Small intestine (tissue), 7 donors: ENCODE measurements at regions not wholly inside any gene's neighbourhood (a gene's known extent, or its start where the extent isn't known, plus 50 kb on each side); places are given as distances from the start of the nearest gene placed in this dataset.
"Not testable (repeated sequence)": the region's sequence is repeated elsewhere in the genome, so short reads cannot be mapped to it uniquely, and the experiment has no call there.

Experiments used
- DNase-seq, 2 donors: peaks; one replicate each; pipeline versions ENCODE4 v3.0.0 to v3.0.0-alpha.2; 2013
- FAIRE-seq: peaks from 2 replicates; lab custom pipeline; 2012; peaks lifted over from hg19 to GRCh38; lab: Jason Lieb, UNC
- H3K27ac ChIP-seq, 3 donors: one replicate each; pipeline ENCODE4 v1.5.1; 2013; ENCODE audit warnings: low read length in 2 of 3, mild to moderate bottlenecking in 2 of 3, control low read depth in 1 of 3, inconsistent platforms in 1 of 3, low read depth in 1 of 3, moderate library complexity in 1 of 3
- H3K27me3 ChIP-seq, 3 donors: one replicate each; pipeline ENCODE4 v1.6.1; 2013; ENCODE audit warnings: low read length in 3 of 3, inconsistent platforms in 1 of 3; ENCODE audit not compliant: control insufficient read depth in 3 of 3, insufficient read depth in 3 of 3
- H3K36me3 ChIP-seq, 3 donors: one replicate each; pipeline ENCODE4 v1.6.1; 2013; ENCODE audit warnings: low read length in 3 of 3, inconsistent platforms in 1 of 3, low read depth in 1 of 3, mild to moderate bottlenecking in 1 of 3, moderate library complexity in 1 of 3; ENCODE audit not compliant: control insufficient read depth in 3 of 3, insufficient read depth in 2 of 3
- H3K4me1 ChIP-seq, 3 donors: one replicate each; pipeline ENCODE4 v1.6.1; 2013; ENCODE audit warnings: low read length in 2 of 3, inconsistent platforms in 1 of 3, low read depth in 1 of 3, mild to moderate bottlenecking in 1 of 3, moderate library complexity in 1 of 3; ENCODE audit not compliant: control insufficient read depth in 3 of 3, insufficient read depth in 2 of 3
- H3K4me3 ChIP-seq, 3 donors: one replicate each; pipeline ENCODE4 v1.5.1; 2013; ENCODE audit warnings: low read length in 3 of 3, control low read depth in 1 of 3, inconsistent platforms in 1 of 3, low read depth in 1 of 3, mild to moderate bottlenecking in 1 of 3, moderate library complexity in 1 of 3
- H3K9me3 ChIP-seq, 2 donors: one replicate each; pipeline ENCODE4 v1.6.1; 2013; ENCODE audit warnings: low read depth in 1 of 2, low read length in 1 of 2; ENCODE audit not compliant: control insufficient read depth in 2 of 2, insufficient read depth in 1 of 2
- WGBS, 3 donors: extraction: QIAGEN DNeasy Blood & Tissue Kit; methylation state at CpG; one replicate each; pipeline ENCODE4 v1.1.7; 2013; 5-methylcytosine and 5-hydroxymethylcytosine counted together
- donor health status: healthy with polysubstance abuse.
- donor health status: control.
- donor health status: control.
- donor health status: Bipolar disorder and iron deficiency.
- donor health status: healthy.

DNA sequence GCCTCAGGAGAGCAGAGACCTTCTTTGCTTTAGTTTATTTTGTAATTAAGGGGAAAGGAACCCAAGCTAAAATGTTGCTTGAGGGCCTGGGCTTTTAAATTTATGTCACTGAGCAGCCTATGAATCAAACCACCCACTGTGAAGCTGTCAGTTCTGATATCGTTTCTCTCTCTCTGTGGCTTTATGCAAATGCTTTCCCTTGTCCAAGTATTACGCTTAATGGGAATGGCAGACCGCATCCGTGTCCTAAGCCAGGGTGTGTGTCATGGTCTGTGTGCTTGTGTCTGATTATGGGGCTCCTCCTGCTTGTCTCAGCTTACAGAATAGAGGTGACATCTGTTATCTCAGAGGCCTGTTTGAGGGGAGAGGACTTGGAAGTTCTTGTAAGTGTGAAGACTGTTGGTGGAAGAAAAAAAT is 82.4 kb downstream of the EBLN2 start:
- Histone ChIP-seq H3K36me3 (no peaks in the 10 kb centered on the region), H3K27ac (no peak overlapping the region), H3K9me3 (no peaks in the 10 kb centered on the region), H3K27me3 (no peaks in the 10 kb centered on the region), H3K4me1 (no peaks in the 10 kb centered on the region), H3K4me3 (no peak overlapping the region)
- FAIRE-seq (no peak), DNase-seq (no peak)
- WGBS, 3 donors: 50 to 54% (median 53%) methylated on average over 4 of the region's 4 CpGs

DNA sequence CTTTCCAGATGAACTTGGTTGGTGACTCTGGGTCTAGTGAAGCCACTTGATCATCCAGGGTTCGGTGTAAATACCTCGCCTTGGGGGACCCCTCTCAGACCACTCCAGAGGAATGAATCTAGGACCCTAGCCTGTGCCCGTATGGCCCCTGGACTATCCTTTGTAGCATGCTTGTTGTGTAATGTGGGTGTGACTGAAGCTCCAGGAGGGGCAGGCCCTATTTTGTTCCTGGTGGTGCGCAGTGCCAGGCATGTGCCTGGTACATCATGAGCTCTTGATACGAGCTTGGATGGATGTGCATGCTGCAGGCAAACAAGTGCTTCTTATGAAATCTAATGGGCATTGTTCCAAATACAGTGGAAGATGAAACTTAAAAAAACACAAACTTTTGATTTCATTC is 82.8 kb downstream of the EBLN2 start:
- FAIRE-seq (no peak), DNase-seq (no peak)
- Histone ChIP-seq H3K4me3 (no peak overlapping the region), H3K4me1 (no peaks in the 10 kb centered on the region), H3K36me3 (no peaks in the 10 kb centered on the region), H3K27me3 (no peaks in the 10 kb centered on the region), H3K27ac (no peak overlapping the region), H3K9me3 (no peaks in the 10 kb centered on the region)
- WGBS, 3 donors: 83 to 89% (median 87%) methylated on average over 5 of the region's 5 CpGs

DNA sequence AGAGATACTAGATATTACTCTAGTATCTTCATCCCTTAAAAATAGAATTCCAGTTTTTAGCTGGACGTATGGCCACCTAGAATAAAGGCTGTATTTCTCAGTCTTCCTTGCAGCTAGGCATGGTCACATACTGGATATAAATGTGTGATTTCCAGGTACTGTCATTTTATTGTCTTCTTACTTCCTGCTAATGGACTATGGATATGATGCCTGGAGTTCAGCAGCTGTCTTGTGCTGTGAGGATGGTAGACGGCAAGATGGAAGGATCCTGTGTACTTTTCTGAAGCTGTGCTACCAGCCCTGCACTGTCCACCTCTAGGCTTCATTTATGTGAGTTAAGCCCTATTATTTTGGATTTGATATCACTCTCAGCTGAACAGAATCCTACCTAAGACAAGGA is 83.4 kb downstream of the EBLN2 start:
- 85 to 96% (median 92%) methylated on average over 2 of the region's 2 CpGs for WGBS, 3 donors
- Histone ChIP-seq H3K9me3 (no peaks in the 10 kb centered on the region), H3K27ac (no peak overlapping the region), H3K27me3 (no peaks in the 10 kb centered on the region), H3K36me3 (no peaks in the 10 kb centered on the region), H3K4me1 (no peaks in the 10 kb centered on the region), H3K4me3 (no peak overlapping the region)
- FAIRE-seq: no peak
- DNase-seq: no peak

DNA sequence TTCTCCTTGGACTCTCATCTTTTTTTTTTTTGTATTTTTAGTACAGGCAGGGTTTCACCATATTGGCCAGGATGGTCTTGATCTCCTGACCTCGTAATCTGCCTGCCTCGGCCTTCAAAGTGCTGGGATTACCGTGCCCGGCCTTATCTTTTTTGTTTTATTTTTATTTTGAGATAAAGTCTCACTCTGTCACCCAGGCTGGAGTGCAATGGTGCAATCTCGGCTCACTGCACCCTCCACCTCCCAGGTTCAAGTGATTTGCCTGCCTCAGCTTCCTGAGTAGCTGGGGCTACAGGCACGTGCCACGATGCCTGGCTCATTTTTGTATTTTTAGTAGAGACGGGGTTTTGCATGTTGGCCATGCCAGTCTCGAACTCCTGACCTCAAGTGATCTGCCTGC is 86.0 kb downstream of the EBLN2 start:
- not testable (repeated sequence) for H3K9me3 ChIP-seq, H3K27ac ChIP-seq, H3K4me3 ChIP-seq, H3K4me1 ChIP-seq, H3K27me3 ChIP-seq, FAIRE-seq, H3K36me3 ChIP-seq, DNase-seq
- 21 to 55% (median 34%) methylated on average over 9 of the region's 9 CpGs for WGBS, 3 donors

DNA sequence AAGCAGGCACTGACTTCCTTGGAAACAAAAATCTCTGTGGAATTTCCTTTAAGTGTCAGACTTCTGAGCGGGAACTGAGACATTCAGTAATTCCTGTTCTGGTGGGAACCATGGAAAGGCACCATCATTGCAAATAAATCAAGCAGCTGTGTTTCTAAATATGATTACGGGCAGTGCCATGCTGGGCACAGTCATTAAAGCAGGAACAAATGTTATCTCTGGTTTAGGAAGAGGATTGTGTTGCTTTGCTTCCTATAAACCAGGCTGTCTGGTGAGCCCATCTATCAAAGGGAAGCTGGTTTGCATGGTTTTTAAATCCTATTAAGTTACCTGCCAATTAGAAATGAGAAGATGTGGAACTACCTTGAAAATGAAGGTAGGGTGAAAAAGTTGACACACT is 86.7 kb downstream of the EBLN2 start:
- Histone ChIP-seq H3K36me3 (no peaks in the 10 kb centered on the region), H3K27ac (no peak overlapping the region), H3K27me3 (no peaks in the 10 kb centered on the region), H3K9me3 (no peaks in the 10 kb centered on the region), H3K4me1 (no peaks in the 10 kb centered on the region), H3K4me3 (no peak overlapping the region)
- no peak for FAIRE-seq
- 58 to 74% (median 61%) methylated on average over 2 of the region's 2 CpGs for WGBS, 3 donors
- no peak for DNase-seq

DNA sequence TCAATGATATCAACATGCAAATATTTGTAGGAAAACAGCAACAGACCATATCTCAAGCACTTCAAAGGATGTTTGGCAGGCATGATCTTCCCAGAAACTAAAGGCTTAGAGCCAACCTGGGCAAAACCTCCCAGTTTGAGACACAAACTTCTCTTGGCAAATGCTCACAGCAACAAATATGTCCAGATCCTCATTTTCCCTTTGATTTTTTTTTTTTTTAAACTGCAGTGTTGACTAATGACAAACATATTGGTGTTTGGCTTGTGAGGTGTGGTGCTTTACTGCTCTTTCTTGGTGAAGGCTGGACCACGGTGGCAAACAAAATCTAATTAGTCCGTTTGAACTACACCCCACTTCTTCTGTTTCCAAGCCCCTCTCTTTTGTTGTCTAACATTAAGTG is 87.2 kb downstream of the EBLN2 start:
- no peak overlapping the region for H3K27ac ChIP-seq
- WGBS, 3 donors: 9 to 28% (median 17%) methylated on average over 2 of the region's 2 CpGs
- DNase-seq: no peak

DNA sequence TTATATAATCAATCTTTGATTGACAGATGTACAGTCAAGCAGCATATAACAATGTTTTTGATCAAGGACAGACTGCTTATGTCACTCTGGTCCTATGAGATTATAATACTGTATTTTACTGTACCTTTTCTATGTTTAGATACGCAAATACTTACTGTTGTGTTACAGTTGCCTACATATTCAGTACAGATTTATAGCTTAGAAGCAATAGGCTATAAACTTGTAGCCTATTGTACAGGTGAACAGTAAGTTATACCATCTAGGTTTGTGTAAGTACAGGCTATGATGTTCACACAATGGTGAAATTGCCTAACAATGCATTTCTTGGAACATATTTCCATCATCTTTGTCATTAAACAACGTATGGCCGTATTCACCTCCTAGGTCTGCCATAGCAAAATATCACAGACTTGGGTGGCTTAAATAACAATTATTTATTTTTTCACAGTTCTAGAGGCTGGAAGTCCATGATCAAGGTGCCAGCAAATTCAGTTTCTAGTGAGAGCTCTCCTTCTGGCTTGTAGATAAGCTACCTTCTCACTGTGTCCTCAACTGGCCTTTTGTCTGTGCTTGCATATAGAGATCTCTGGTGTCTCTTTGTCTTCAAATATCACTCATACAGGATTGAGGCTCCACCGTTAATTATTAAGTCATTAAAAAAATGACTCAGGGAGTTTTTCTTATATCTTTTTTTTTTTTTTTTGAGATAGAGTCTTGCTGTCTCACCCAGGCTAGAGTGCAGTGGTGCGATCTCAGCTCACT is 89.1 kb downstream of the EBLN2 start:
- FAIRE-seq (no peak), DNase-seq (no peak)
- 79 to 88% (median 85%) methylated on average over 5 of the region's 5 CpGs for WGBS, 3 donors
- no peak overlapping the region for H3K27ac ChIP-seq
- H3K4me3 ChIP-seq: no peak overlapping the region
- H3K27me3 ChIP-seq: no peaks in the 10 kb centered on the region
- no peaks in the 10 kb centered on the region for H3K9me3 ChIP-seq
- H3K36me3 ChIP-seq: no peaks in the 10 kb centered on the region
- no peaks in the 10 kb centered on the region for H3K4me1 ChIP-seq

More for the DNA sequence above, 87.2 kb downstream of the EBLN2 start:
- no peaks in the 10 kb centered on the region for H3K27me3 ChIP-seq
- no peak overlapping the region for H3K4me3 ChIP-seq
- no peaks in the 10 kb centered on the region for H3K4me1 ChIP-seq
- FAIRE-seq: no peak
- H3K36me3 ChIP-seq: no peaks in the 10 kb centered on the region
- H3K9me3 ChIP-seq: no peaks in the 10 kb centered on the region

DNA sequence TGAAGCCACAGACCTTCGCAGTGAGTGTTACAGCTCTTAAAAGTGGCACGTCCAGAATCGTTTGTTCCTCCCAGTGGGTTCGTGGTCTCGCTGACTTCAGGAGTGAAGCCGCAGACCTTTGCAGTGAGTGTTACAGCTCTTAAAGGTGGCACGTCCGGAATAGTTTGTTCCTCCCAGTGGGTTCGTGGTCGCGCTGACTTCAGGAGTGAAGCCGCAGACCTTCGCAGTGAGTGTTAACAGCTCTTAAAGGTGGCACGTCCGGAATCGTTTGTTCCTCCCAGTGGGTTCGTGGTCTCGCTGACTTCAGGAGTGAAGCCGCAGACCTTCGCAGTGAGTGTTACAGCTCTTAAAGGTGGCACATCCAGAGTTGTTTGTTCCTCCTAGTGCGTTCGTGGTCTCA is 91.1 kb downstream of the EBLN2 start:
- not testable (repeated sequence) for H3K4me3 ChIP-seq, FAIRE-seq, H3K9me3 ChIP-seq, H3K4me1 ChIP-seq, H3K27ac ChIP-seq, H3K27me3 ChIP-seq, H3K36me3 ChIP-seq, DNase-seq
- 94 to 97% (median 95%) methylated on average over 22 of the region's 22 CpGs for WGBS, 3 donors

DNA sequence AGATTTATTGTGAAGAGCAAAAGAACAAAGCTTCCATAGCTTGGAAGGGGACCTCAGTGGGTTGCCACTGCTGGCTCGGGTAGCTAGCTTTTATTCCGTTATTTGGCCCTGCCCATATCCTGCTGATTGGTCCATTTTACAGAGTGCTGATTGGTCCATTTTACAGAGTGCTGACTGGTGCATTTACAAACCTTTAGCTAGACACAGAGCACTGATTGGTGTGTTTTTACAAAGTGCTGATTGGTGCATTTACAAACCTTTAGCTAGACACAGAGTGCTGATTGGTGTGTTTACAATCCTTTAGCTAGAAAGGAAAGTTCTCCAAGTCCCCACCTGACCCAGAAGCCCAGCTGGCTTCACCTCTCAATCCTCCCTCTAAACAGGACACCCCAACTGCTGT is 91.6 kb downstream of the EBLN2 start:
- H3K27ac ChIP-seq, H3K4me3 ChIP-seq, H3K9me3 ChIP-seq, DNase-seq, H3K27me3 ChIP-seq, H3K4me1 ChIP-seq, FAIRE-seq, H3K36me3 ChIP-seq: not testable (repeated sequence)
- WGBS, 3 donors: 81 to 93% (median 89%) methylated on average over 2 of the region's 2 CpGs
